ENCODE measurements at regions not wholly inside any gene's neighbourhood (a gene's known extent, or its start where the extent isn't known, plus 50 kb on each side); places are given as distances from the start of the nearest gene placed in this dataset.

DNA sequence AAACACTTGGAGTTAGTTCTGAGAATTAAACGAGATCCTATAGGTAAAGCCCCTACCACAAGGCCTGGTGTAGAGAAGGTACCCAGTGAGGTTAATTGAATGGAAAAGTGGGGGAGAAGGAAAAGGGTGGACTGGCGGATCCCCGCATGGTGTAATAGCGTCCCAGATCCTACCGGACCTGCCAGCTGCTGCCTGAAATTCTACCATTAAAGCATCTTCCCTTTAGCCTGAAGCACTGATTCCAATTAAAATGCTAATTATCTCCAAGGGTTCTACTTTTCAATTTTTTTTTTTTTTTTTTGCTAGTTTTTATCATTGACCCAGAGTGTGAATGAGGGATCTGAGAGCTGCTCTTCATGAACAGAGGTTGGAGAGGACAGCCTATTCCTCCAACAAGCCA, 237.9 kb downstream of the TLE3 start:
- no peak for DNase-seq
- Histone ChIP-seq H3K4me3 (ENCODE audit: low read depth in 2 of 2, low read length in 1 of 2) (no peak overlapping the region), H2AFZ (ENCODE audit: low read depth) (no peak overlapping the region), H3K9me2 (no peaks in the 10 kb centered on the region), H3K9ac (no peak overlapping the region), H3K9me3 (no peaks in the 10 kb centered on the region), H3K27me3 (ENCODE audit: insufficient read depth) (no peaks in the 10 kb centered on the region), H3K4me1 (ENCODE audit: control insufficient read depth in 1 of 2, insufficient read depth in 2 of 2, low read depth in 1 of 2, low read length in 1 of 2) (peaks cover 12 to 25% of the 10 kb centered on the region in 2 experiments), H4K20me1 (ENCODE audit: insufficient read depth) (no peaks in the 10 kb centered on the region), H3F3A (replicated peaks; ENCODE audit: insufficient read depth) (peaks cover 7% of the 10 kb centered on the region), H3K4me2 (no peak overlapping the region), H3K27ac (ENCODE audit: low read depth in 2 of 2, low read length in 1 of 2) (no peak overlapping the region), H3K36me3 (replicated peaks in 1 of 2; ENCODE audit: control insufficient read depth in 1 of 2, insufficient read depth in 2 of 2, low read length in 1 of 2) (no peaks in the 10 kb centered on the region), H3K79me2 (ENCODE audit: insufficient read depth) (peaks cover 7% of the 10 kb centered on the region; the same call in 1 of the 2 replicates)
- no peak for TF ChIP-seq RFX5 (IDR thresholded peaks at IDR 0.05; ENCODE audit: low read length)
- TF ChIP-seq EP300 (IDR thresholded peaks at IDR 0.05; ENCODE audit: borderline replicate concordance in 1 of 2, low read depth in 1 of 2, low read length in 1 of 2) = no peak
- no peak for TF ChIP-seq MEF2A (IDR thresholded peaks at IDR 0.05; ENCODE audit: borderline replicate concordance, low read depth)
- no peak for TF ChIP-seq SMC3 (IDR thresholded peaks at IDR 0.05; ENCODE audit: low read depth, low read length)
- TF ChIP-seq, protein P1, sequence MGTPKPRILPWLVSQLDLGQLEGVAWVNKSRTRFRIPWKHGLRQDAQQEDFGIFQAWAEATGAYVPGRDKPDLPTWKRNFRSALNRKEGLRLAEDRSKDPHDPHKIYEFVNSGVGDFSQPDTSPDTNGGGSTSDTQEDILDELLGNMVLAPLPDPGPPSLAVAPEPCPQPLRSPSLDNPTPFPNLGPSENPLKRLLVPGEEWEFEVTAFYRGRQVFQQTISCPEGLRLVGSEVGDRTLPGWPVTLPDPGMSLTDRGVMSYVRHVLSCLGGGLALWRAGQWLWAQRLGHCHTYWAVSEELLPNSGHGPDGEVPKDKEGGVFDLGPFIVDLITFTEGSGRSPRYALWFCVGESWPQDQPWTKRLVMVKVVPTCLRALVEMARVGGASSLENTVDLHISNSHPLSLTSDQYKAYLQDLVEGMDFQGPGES (IDR thresholded peaks at IDR 0.05; ENCODE audit: low read depth, low read length) = no peak
- no peak for TF ChIP-seq GABPA (IDR thresholded peaks at IDR 0.05; ENCODE audit: low read depth)
- TF ChIP-seq, protein P2, sequence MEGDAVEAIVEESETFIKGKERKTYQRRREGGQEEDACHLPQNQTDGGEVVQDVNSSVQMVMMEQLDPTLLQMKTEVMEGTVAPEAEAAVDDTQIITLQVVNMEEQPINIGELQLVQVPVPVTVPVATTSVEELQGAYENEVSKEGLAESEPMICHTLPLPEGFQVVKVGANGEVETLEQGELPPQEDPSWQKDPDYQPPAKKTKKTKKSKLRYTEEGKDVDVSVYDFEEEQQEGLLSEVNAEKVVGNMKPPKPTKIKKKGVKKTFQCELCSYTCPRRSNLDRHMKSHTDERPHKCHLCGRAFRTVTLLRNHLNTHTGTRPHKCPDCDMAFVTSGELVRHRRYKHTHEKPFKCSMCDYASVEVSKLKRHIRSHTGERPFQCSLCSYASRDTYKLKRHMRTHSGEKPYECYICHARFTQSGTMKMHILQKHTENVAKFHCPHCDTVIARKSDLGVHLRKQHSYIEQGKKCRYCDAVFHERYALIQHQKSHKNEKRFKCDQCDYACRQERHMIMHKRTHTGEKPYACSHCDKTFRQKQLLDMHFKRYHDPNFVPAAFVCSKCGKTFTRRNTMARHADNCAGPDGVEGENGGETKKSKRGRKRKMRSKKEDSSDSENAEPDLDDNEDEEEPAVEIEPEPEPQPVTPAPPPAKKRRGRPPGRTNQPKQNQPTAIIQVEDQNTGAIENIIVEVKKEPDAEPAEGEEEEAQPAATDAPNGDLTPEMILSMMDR (IDR thresholded peaks at IDR 0.05) = no peak
- no peak for TF ChIP-seq POLR2AphosphoS5 (IDR thresholded peaks at IDR 0.05; ENCODE audit: low read depth, low read length)
- no peak for TF ChIP-seq FOXJ3 (CRISPR knock-in tag; IDR thresholded peaks at IDR 0.05)
- no peak for TF ChIP-seq RXRA (IDR thresholded peaks at IDR 0.05; ENCODE audit: borderline replicate concordance, low read depth)
- TF ChIP-seq MXI1 (IDR thresholded peaks at IDR 0.05; ENCODE audit: low read depth, low read length) = no peak
- ChIA-PET CTCF (no interaction called here), POLR2A (no interaction called here)
- 95% methylated on average over 5 of the region's 5 CpGs for WGBS (ENCODE audit: low lambda C conversion rate)

DNA sequence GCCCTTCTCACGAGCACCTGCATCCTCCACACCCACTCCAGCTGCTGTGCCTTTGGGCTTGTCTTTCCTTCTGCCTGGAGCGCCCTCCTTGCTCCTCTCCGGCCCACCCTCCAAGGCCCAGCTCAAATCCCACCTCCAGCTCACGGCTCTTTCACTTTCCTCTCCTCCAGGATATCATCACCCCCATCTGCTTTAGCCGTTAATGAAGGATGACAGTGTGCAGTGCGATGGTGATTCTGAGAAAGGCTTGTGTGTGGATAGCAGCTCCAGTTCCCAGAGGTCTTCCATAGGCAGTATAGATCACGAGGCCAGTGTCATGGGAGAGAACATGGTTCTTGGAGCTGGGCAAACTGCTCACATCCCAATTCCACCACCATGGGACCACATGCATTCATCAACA, 237.4 kb downstream of the TLE3 start:
- POLR2A ChIA-PET = no interaction called here
- CTCF ChIA-PET = no interaction called here
- H3K27ac ChIP-seq (ENCODE audit: low read depth in 2 of 2, low read length in 1 of 2) = no peak overlapping the region

More for the DNA sequence above, 237.4 kb downstream of the TLE3 start:
- no peak overlapping the region for H3K9ac ChIP-seq
- peaks cover 7% of the 10 kb centered on the region; the same call in 1 of the 2 replicates for H3K79me2 ChIP-seq (ENCODE audit: insufficient read depth)
- no peak overlapping the region for H2AFZ ChIP-seq (ENCODE audit: low read depth)
- H3K36me3 ChIP-seq (replicated peaks in 1 of 2; ENCODE audit: control insufficient read depth in 1 of 2, insufficient read depth in 2 of 2, low read length in 1 of 2) = no peaks in the 10 kb centered on the region
- no peaks in the 10 kb centered on the region for H3K9me3 ChIP-seq
- no peak overlapping the region for H3K4me3 ChIP-seq (ENCODE audit: low read depth in 2 of 2, low read length in 1 of 2)
- H3K4me1 ChIP-seq (ENCODE audit: control insufficient read depth in 1 of 2, insufficient read depth in 2 of 2, low read depth in 1 of 2, low read length in 1 of 2) = peaks cover 8 to 20% of the 10 kb centered on the region in 2 experiments
- 82% methylated on average over 7 of the region's 7 CpGs for WGBS (ENCODE audit: low lambda C conversion rate)
- peaks cover 2% of the 10 kb centered on the region for H3F3A ChIP-seq (replicated peaks; ENCODE audit: insufficient read depth)
- H3K9me2 ChIP-seq = no peaks in the 10 kb centered on the region
- DNase-seq = no peak
- H3K27me3 ChIP-seq (ENCODE audit: insufficient read depth) = no peaks in the 10 kb centered on the region
- no peak overlapping the region for H3K4me2 ChIP-seq
- no peaks in the 10 kb centered on the region for H4K20me1 ChIP-seq (ENCODE audit: insufficient read depth)
- TF ChIP-seq FOXJ3 (CRISPR knock-in tag; IDR thresholded peaks at IDR 0.05) = no peak
- TF ChIP-seq, protein P3, sequence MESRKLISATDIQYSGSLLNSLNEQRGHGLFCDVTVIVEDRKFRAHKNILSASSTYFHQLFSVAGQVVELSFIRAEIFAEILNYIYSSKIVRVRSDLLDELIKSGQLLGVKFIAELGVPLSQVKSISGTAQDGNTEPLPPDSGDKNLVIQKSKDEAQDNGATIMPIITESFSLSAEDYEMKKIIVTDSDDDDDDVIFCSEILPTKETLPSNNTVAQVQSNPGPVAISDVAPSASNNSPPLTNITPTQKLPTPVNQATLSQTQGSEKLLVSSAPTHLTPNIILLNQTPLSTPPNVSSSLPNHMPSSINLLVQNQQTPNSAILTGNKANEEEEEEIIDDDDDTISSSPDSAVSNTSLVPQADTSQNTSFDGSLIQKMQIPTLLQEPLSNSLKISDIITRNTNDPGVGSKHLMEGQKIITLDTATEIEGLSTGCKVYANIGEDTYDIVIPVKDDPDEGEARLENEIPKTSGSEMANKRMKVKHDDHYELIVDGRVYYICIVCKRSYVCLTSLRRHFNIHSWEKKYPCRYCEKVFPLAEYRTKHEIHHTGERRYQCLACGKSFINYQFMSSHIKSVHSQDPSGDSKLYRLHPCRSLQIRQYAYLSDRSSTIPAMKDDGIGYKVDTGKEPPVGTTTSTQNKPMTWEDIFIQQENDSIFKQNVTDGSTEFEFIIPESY (IDR thresholded peaks at IDR 0.05; ENCODE audit: borderline replicate concordance, low read depth) = no peak
- no peak for TF ChIP-seq POLR2AphosphoS5 (IDR thresholded peaks at IDR 0.05; ENCODE audit: low read depth, low read length)
- TF ChIP-seq RAD21 (IDR thresholded peaks at IDR 0.05; ENCODE audit: low read length) = no peak
- TF ChIP-seq FOSL2 (IDR thresholded peaks at IDR 0.05; ENCODE audit: borderline replicate concordance, low read depth) = no peak
- no peak for TF ChIP-seq JUND (IDR thresholded peaks at IDR 0.05)
- TF ChIP-seq NRF1 (IDR thresholded peaks at IDR 0.05; ENCODE audit: low read depth, low read length) = no peak
- TF ChIP-seq, protein P4, sequence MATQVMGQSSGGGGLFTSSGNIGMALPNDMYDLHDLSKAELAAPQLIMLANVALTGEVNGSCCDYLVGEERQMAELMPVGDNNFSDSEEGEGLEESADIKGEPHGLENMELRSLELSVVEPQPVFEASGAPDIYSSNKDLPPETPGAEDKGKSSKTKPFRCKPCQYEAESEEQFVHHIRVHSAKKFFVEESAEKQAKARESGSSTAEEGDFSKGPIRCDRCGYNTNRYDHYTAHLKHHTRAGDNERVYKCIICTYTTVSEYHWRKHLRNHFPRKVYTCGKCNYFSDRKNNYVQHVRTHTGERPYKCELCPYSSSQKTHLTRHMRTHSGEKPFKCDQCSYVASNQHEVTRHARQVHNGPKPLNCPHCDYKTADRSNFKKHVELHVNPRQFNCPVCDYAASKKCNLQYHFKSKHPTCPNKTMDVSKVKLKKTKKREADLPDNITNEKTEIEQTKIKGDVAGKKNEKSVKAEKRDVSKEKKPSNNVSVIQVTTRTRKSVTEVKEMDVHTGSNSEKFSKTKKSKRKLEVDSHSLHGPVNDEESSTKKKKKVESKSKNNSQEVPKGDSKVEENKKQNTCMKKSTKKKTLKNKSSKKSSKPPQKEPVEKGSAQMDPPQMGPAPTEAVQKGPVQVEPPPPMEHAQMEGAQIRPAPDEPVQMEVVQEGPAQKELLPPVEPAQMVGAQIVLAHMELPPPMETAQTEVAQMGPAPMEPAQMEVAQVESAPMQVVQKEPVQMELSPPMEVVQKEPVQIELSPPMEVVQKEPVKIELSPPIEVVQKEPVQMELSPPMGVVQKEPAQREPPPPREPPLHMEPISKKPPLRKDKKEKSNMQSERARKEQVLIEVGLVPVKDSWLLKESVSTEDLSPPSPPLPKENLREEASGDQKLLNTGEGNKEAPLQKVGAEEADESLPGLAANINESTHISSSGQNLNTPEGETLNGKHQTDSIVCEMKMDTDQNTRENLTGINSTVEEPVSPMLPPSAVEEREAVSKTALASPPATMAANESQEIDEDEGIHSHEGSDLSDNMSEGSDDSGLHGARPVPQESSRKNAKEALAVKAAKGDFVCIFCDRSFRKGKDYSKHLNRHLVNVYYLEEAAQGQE (IDR thresholded peaks at IDR 0.05; ENCODE audit: low read depth, low read length) = no peak
- no peak for TF ChIP-seq RXRA (IDR thresholded peaks at IDR 0.05; ENCODE audit: borderline replicate concordance, low read depth)
- TF ChIP-seq YY1 (IDR thresholded peaks at IDR 0.05; ENCODE audit: low read depth) = no peak

All from SK-N-SH (cell line).